ENCODE measurements at regions not wholly inside any gene's neighbourhood (a gene's known extent, or its start where the extent isn't known, plus 50 kb on each side); places are given as distances from the start of the nearest gene placed in this dataset.

GRCh38 chr2:7513834-7514233, 596.6 kb downstream of the RNF144A start:
- TF ChIP-seq EZH2 (IDR thresholded peaks at IDR 0.05) (no peak), ZBTB33 (IDR thresholded peaks at IDR 0.05; ENCODE audit: extremely low read depth, insufficient replicate concordance, low read length) (no peak), ZNF274 (IDR thresholded peaks at IDR 0.05; ENCODE audit: low read depth, low read length) (no peak), POLR2A (IDR thresholded peaks at IDR 0.05; ENCODE audit: borderline replicate concordance, extremely low read depth, insufficient read depth, insufficient read length) (no peak), EZH2phosphoT487 (IDR thresholded peaks at IDR 0.05; ENCODE audit: borderline replicate concordance) (no peak), YY1 (IDR thresholded peaks at IDR 0.05; ENCODE audit: extremely low read depth, insufficient replicate concordance, low read depth, low read length) (no peak)
- TF ChIP-seq, protein P1, sequence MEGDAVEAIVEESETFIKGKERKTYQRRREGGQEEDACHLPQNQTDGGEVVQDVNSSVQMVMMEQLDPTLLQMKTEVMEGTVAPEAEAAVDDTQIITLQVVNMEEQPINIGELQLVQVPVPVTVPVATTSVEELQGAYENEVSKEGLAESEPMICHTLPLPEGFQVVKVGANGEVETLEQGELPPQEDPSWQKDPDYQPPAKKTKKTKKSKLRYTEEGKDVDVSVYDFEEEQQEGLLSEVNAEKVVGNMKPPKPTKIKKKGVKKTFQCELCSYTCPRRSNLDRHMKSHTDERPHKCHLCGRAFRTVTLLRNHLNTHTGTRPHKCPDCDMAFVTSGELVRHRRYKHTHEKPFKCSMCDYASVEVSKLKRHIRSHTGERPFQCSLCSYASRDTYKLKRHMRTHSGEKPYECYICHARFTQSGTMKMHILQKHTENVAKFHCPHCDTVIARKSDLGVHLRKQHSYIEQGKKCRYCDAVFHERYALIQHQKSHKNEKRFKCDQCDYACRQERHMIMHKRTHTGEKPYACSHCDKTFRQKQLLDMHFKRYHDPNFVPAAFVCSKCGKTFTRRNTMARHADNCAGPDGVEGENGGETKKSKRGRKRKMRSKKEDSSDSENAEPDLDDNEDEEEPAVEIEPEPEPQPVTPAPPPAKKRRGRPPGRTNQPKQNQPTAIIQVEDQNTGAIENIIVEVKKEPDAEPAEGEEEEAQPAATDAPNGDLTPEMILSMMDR (IDR thresholded peaks at IDR 0.05 in 2 of 3, conservative IDR thresholded peaks at IDR 0.05 in 1 of 3; ENCODE audit: borderline replicate concordance in 1 of 3, insufficient read depth in 1 of 3, low read depth in 2 of 3, low read length in 2 of 3), result no peak
